HG03378 (cell line): ENCODE measurements at regions not wholly inside any gene's neighbourhood (a gene's known extent, or its start where the extent isn't known, plus 50 kb on each side); places are given as distances from the start of the nearest gene placed in this dataset.
"Not testable (repeated sequence)": the region's sequence is repeated elsewhere in the genome, so short reads cannot be mapped to it uniquely, and the experiment has no call there.

Experiments
- ATAC-seq: cut with Tn5 transposase; IDR thresholded peaks from one replicate; pipeline ENCODE4 v1.9.1; 2021; ENCODE audit warnings: mild to moderate bottlenecking, moderate library complexity; ENCODE audit not compliant: unreplicated experiment

GRCh38 chr10:44014644-44015250 lies 366.1 kb upstream of the ZNF32 start:
- ATAC-seq, result no peak

DNA sequence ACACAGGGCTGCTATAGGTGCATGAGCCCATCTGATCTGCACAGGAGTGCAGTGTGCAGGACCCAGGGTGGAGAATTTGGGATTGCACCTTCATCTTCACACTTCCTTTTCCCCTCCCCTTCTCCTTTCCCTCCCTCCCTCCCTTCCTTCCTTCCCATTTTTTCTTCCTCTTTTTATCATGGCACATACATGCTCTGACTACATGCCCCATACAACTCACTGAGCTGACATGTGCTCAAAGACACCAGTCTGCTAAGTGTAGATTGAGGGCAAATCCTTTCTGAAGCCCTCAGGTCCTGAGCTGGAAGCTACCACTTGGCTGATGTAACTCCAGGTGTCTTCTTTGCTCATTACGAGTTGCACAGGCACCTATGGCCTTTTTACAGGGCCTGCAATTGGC lies 365.3 kb upstream of the ZNF32 start:
- ATAC-seq, result no peak

GRCh38 chr10:44012921-44013320 lies 364.2 kb upstream of the ZNF32 start:
- no peak for ATAC-seq

GRCh38 chr10:44011603-44011981 lies 362.9 kb upstream of the ZNF32 start:
- ATAC-seq, result no peak

DNA sequence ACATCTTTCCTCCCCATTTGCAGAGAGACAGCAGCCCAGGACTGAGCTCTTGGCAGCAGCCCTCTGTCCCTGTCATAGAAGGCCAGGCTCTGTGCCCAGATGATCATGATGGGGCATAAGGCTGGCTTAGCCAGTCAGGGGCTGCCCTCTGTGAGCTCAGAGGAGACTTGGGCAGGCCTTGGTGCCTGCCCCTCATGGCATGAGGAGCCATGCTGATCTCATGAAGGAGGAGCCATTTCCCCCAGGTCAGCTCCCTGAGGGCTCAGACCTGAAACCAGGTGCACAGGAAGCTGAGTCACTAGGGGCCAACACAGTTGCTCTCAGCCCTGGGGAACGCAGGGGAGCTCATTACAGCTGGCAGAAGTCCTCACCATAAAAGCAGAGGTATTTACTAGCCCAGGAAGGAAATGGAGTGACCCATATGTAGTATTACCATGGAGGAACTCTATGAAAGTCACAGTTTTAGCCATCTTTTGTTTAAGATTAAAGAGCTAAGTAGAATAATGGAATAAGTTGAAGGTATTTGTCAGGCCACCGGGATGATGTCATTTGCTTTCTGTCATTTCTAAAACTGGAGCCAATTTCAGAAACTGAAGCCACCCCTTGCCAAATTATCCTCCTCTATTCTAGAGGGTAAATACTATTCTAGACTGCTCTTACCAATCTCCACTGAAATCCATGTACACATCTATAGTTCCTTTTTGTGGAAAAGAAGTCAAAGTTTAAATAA lies 362.4 kb upstream of the ZNF32 start:
- ATAC-seq, result peak; percentile 92

DNA sequence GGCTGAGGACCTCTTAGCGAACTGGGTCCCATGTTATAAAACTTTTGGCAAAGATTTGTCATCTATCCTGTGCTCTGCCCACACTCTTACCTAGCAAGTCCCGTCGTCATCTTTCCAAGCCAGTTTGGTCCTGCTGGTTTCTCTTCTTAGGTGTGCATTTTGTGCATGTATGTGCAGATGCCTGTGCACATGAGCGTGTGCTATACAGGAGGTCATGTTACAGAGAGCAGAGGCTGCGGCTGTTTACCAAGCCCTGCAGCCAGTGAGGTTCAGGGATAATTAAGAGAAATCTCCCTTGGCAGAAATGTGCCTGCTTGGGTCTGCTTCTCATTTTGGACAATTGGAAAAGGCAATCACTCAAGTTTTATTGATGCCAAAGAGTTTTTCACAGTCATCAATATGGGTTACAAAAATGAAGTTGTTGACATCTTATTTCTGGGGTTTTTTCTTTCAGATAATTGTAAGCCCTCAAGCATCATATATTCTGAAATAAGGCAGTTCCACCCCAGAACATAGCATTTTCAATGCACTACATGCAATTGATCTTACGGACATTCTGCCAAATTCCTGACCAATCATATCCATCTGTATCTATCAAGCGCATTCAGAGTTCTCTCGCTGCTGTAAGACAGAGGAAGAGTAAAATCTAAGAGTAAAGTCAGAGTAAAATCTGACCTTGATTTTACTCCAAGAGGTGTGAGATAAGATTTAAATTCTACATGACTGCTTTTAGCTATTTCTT lies 361.4 kb upstream of the ZNF32 start:
- no peak for ATAC-seq

GRCh38 chr10:44008917-44009709 lies 360.4 kb upstream of the ZNF32 start:
- ATAC-seq, result no peak

GRCh38 chr10:44008270-44008916 lies 359.7 kb upstream of the ZNF32 start:
- peak; percentile 54 for ATAC-seq

- no peak for ATAC-seq
Measured at GRCh38 chr10:44006771-44007170, 358.1 kb upstream of the ZNF32 start.

DNA sequence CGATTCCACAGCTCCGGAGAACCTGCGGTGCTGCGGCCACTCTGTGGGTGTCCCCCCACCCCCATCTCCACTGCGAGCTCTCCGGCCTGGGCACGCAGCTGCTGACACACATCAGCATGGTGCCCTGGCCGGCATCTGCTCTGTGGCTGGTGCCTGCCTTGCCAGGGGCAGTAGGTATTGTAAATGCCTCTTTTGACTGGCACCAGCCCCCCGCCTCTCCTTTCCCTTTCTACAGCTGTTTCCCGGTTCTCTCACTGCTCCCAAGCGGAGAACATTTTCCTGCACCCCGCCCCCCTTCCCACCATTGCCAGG lies 357.1 kb upstream of the ZNF32 start:
- ATAC-seq, result no peak

- ATAC-seq, result no peak
Measured at GRCh38 chr10:44004913-44005787, 356.5 kb upstream of the ZNF32 start.

DNA sequence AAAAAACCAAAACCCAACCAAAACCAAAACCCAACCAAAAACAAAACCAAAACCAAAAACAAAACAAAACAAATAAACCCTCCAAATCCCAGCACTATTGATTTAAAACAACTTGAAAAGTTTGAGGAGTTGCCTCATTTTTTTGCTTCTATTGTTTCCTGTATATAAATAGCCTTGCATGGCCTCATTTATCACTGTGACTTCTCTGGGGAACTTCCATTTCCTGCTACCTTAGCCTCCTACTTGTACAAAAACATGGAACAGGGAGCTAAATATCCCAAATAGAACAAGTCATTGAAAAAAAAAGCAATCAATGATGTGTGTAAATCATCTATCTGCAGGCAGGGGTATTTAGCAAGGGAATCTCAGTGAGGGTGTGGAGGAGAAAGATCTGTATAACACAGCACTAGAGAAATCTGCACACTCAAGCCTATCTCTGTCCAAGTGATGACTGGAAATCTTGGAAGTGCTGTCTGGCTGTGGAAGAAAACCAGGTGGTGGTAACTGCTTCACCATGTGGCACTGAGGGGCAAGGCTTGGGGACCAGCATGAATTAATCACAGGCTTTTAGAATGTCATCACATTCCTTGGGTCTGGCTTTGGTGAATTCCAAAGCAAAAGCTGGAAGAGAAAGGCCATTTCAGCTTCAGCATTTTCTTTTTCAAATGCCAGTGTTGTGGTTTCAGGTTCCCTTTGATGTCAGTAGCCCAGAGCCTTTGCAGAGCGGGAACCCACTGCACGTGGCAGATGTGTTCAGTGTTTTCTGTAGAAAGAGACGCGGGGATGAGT lies 349.5 kb upstream of the ZNF32 start:
- no peak for ATAC-seq

- ATAC-seq, result no peak
Measured at GRCh38 chr10:43997330-43997729, 348.6 kb upstream of the ZNF32 start.

DNA sequence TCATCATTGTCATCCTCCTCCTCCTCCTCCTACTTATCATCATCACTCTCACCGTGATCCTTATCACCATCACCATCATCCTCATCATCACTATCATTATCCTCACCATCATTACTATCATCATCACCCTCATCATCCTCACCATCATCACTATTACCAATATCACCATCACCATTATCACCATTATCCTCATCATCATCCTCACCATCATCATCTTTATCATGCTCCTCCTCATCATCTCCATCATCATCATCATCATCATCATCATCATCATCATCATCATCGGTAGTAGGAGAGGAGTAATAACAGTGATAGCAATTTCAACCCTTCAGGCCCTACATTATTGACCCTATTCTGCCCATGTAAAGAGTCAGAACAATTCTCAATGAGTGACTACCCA lies 345.9 kb upstream of the ZNF32 start:
- ATAC-seq, result no peak

GRCh38 chr10:43992816-43993215 lies 344.1 kb upstream of the ZNF32 start:
- ATAC-seq, result not testable (repeated sequence)

DNA sequence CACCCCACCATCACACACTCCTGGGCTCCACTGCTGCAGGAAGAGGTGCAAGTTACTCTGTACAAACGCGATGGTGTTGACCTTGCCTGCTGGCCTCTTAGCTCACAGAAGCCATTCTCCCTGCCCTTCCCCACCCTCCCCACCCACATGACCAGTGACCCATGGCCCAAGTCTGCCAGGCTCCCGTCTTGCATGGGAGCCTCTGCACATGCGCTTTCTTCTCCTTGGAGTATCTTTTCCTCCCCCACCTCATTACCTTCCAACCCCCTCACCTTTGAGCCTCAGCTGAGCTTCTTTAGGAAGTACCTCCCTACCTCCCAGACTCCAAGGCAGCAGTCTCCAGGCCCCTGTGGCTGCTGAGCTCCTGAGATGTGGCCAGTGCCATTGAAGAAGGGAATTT lies 337.7 kb upstream of the ZNF32 start:
- ATAC-seq, result no peak

DNA sequence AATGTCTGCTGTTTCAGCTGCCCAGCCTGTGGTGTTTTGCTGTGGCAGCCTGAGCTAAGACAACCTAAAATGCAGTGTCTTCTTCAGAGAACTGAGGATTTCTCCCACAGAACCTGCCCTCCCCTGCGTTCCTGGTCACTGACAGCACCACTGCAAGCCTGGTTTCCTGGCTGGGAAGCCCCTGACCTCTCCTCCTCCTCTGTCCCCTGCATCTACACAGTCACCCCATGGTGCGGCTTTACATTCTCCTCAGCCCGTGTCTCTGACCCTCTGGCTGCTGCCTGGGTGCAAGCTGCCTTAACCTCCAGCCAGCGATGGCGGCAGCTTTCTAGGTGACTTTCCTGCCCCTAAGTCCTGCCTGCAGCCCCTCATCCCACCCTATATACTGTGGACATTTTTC lies 337.3 kb upstream of the ZNF32 start:
- no peak for ATAC-seq

- ATAC-seq, result no peak
Measured at GRCh38 chr10:43983856-43984271, 335.2 kb upstream of the ZNF32 start.

GRCh38 chr10:43983405-43983804 lies 334.7 kb upstream of the ZNF32 start:
- ATAC-seq, result no peak
